ENCODE measurements at regions not wholly inside any gene's neighbourhood (a gene's known extent, or its start where the extent isn't known, plus 50 kb on each side); places are given as distances from the start of the nearest gene placed in this dataset.

DNA sequence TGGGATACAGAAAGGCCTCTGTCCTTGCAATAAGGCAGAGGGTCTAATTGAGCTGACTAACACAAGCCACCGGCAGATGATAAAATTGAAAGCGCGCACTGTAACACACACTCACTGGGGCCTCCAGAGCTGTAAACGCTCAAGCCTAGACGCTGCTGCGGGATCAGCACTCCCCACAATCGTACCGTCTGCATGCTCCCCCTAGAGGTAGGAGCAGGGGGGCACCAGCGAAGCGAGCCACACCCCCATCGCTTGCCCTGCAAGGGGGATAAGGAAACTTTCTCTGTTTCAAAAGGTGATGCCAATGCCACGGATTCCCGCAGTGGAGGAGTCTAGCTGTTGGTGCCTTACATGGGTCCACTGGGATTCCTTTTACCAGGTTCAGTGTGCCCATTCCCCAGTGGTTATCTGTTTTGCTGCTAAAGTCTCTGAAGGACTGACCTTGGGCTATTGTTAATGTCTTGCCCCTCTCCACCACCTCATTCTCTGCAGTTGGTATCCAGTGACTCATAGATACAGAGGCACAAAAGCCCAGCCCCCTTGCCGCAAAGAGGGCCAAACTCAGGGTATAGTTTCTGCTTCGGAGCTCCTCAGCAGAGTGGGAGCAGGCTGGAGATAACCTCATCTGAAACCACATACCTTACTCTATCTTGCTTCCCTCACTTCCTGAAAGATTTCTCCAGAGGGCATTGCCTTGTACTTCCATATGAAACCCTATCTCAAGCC lies 139.3 kb upstream of the KBTBD8 start:
- TF ChIP-seq, protein P1, sequence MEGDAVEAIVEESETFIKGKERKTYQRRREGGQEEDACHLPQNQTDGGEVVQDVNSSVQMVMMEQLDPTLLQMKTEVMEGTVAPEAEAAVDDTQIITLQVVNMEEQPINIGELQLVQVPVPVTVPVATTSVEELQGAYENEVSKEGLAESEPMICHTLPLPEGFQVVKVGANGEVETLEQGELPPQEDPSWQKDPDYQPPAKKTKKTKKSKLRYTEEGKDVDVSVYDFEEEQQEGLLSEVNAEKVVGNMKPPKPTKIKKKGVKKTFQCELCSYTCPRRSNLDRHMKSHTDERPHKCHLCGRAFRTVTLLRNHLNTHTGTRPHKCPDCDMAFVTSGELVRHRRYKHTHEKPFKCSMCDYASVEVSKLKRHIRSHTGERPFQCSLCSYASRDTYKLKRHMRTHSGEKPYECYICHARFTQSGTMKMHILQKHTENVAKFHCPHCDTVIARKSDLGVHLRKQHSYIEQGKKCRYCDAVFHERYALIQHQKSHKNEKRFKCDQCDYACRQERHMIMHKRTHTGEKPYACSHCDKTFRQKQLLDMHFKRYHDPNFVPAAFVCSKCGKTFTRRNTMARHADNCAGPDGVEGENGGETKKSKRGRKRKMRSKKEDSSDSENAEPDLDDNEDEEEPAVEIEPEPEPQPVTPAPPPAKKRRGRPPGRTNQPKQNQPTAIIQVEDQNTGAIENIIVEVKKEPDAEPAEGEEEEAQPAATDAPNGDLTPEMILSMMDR (IDR thresholded peaks at IDR 0.05): no peak
- no peak for TF ChIP-seq POLR2AphosphoS5 (IDR thresholded peaks at IDR 0.05; ENCODE audit: insufficient read depth in 1 of 2, low read depth in 1 of 2)
